HL-60/S4 (cell line): ENCODE measurements at regions not wholly inside any gene's neighbourhood (a gene's known extent, or its start where the extent isn't known, plus 50 kb on each side); places are given as distances from the start of the nearest gene placed in this dataset.
"Not testable (repeated sequence)": the region's sequence is repeated elsewhere in the genome, so short reads cannot be mapped to it uniquely, and the experiment has no call there.

Experiments
- in situ Hi-C: fragments of 300-500 bp; cut with MboI; formaldehyde crosslinking; loops from 2 replicates; pipeline ENCODE4 v1.14.3; 2022; ENCODE audit warnings: low sequenced_read_pairs

- in situ Hi-C loops, result no loop called here
These were observed 78.3 kb upstream of the SLC16A7 start for GRCh38 chr12:59517522-59517921.

GRCh38 chr12:59500915-59501314 lies 94.9 kb upstream of the SLC16A7 start:
- in situ Hi-C loops, result no loop called here

DNA sequence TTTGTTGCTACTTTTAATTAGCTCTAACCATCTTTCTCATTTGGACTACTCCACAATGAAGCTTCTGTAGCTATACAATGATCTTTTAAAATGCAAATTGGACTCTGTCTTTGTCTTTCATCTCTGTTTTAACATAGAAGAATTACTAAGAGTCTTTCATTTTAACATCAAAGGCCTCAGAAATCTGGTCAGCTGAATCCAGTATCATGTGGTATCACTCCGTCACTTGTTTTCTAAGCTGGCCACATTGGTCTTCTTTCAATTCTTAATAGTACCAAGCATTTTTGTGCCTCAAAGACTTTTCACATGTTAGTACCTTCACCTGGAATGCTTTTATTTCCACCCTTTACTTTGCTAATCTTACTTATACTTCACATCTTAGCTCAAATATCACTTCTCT lies 95.5 kb upstream of the SLC16A7 start:
- in situ Hi-C loops, result no loop called here

DNA sequence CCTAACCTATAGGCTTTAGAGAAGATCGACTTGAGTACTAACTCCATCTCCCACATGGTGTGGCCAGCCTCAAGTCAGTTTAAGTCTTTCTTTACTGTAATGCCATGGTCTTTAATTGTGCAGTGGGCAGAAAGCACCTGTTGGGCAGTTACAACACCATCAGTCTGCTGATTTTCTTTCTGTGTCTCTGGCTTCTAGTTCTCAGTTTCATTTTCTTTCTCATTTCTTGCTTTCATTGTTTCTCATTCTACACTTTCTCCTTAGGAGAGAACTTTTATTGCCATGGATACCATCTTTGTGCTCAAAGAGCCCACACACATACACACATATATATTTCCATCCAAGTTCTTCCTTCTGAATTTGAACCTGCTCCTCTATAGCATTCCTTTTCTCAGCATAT lies 96.1 kb upstream of the SLC16A7 start:
- in situ Hi-C loops, result no loop called here

DNA sequence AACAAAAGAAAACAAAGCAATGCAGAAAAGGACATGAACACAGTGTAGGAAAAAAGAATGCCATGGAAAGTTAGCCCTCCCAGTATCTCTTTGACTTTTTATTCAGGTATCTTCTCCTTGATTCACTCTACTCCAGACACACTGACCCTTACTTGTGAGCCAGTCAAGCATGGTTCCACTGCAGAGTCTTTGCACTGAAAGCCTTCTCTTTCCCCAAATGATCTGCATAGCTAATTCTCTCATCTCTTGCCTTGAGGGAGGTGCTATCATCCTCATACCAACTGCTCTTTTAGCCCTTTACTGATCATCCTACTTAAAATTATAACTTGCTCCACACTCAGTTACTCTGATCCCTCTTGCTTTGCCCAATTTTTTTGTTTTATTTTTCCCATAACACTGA lies 101.2 kb upstream of the SLC16A7 start:
- in situ Hi-C loops, result no loop called here

GRCh38 chr12:59491877-59492276 lies 104.0 kb upstream of the SLC16A7 start:
- in situ Hi-C loops, result no loop called here

DNA sequence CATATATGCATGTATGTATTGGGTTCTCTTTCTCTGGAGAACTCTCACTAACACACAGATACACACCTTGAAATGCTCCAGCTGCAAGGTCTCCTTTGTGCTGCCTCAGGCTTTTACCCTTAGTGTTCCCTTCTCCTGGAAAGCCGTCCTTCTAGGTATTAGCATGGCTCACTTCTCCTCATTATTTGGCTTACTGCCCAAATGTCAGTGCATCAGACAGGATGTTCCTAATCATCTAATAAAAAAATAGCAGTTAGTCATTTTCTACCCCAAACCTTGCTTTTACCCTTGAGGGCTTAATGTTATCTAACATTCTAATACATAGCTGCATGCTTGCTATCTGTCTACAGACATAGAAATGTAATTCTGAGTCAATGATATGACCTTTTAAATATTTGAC lies 109.0 kb upstream of the SLC16A7 start:
- in situ Hi-C loops, result no loop called here

- in situ Hi-C loops, result no loop called here
These were observed 111.3 kb upstream of the SLC16A7 start for GRCh38 chr12:59484575-59484974.

DNA sequence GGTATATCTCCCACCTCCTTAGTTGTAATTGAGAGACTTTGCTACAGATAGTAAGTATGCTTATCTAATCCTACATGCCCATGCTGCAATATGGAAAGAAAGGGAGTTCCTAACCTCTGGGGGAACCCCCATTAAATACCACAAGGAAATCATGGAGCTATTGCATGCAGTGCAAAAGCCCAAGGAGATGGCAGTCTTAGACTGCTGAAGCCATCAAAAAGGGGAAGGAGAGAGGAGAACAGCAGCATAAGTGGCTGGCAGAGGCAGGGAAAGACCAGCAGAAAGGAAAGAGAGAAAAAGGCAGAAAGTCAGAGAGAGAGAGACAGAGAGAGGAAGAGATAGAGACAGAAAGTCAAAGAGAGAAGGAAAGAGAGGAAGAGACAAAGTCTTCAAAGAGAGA lies 121.6 kb upstream of the SLC16A7 start:
- in situ Hi-C loops, result not testable (repeated sequence)

DNA sequence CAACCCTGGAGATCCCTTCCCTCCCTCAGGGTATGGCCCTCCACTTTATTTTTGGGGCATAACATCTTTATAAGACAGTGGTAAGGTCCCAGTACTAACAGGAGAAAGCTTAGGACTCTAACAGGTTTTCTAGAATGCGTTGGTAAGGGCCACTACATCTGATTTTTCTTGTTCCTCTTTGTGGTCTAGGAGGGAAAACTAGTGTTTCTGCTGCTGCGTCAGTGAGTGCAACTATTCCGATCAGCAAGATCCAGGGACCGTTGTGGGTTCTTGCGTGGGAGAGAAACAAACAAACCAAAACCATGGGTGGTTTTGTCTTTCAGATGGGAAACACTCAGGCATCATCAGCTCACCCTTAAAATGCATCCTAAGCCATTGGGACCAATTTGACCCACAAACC lies 123.6 kb upstream of the SLC16A7 start:
- in situ Hi-C loops, result no loop called here

DNA sequence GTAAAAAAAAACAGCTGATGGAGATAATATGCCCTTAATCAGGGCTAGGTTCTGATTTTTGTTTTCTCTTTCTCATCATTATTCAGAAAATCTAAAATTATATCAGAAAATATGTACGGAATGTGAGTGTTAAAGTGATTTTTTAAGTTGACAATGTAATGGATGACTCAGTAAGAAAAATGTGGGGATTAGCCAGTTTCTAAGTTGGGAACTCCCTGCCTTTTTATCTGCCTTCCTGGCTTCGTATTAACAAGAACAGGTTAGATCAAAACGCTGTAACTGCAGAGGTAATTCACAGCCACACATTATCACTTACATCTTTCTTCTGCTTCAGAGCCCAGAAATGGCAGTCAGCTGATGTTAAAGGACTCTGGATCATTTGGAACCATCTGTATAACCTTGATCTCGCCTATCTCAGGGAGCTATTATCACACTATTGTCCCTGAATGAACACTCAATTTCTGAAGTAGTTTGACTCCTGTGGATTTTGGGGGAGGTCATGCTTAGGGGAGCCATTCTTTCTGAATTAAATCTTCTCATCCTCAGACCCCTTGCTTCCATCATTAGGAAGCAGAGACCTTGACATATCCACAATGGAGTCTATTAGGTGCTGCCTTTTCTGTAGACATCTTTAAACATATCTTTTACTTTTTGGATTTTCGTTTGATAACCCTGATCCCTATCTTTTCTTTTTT lies 135.7 kb upstream of the SLC16A7 start:
- in situ Hi-C loops, result no loop called here

GRCh38 chr12:59453475-59453874 lies 142.4 kb upstream of the SLC16A7 start:
- in situ Hi-C loops, result no loop called here

DNA sequence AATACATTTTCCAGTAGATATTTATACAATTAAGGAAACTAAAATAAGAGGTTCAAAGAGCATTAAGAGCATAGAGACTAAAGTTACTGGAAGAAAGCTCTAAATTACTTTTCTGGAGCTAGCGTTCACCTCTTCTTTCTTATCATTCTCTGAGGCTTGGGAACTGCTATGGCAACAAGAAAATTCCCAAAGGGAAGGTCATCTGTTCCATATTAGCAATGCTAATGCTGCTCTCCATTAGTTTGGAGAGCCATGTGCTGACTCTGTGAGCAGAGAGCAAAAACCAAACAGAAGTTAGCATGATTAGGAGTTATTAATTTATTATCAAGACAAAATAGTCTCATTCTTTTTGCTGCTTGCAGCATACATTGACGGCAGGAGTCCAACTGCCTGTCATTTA lies 143.1 kb upstream of the SLC16A7 start:
- in situ Hi-C loops, result no loop called here

DNA sequence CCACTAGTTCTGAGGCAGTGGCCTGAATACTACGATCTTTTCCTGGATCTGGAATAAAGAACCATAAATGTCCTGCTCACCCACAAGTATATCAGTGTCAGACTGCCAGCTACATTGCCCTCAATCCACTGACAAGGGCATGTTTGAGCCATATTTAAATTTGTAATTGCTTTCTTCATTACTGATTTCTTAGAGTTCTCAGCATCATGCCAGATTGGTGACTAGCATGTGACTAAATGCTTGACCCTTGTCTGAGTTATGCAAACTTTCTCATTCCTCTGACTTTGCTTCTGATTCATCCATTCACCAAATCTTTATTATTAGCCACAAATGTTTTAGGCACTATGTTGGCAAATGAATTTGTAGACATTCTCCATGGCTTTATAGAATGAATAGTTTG lies 143.6 kb upstream of the SLC16A7 start:
- in situ Hi-C loops, result no loop called here

GRCh38 chr12:59446116-59446515 lies 149.7 kb upstream of the SLC16A7 start:
- in situ Hi-C loops, result no loop called here

DNA sequence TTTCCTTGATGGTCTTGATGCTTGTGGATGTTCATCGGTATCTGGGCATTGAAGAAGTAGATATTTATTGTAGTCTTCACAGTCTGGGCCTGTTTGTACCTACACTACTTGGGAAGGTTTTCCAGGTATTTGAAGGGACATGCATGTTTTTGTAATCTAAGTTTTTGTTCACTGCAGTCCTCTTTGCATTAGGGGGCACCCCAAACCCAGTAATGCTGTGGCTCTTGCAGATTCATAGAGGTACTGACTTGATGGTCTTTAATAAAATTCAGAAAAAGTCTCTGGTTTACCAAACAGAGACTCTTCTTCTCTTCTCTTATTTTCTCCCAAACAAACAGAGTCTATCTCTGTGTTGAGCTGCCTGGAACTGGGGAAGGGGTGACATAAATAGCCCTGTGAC lies 150.9 kb upstream of the SLC16A7 start:
- in situ Hi-C loops, result no loop called here

- in situ Hi-C loops, result no loop called here
These were observed 163.8 kb upstream of the SLC16A7 start for GRCh38 chr12:59432057-59432456.

GRCh38 chr12:59431266-59431665 lies 164.6 kb upstream of the SLC16A7 start:
- in situ Hi-C loops, result no loop called here

GRCh38 chr12:59429766-59430165 lies 166.1 kb upstream of the SLC16A7 start:
- in situ Hi-C loops, result no loop called here

- in situ Hi-C loops, result no loop called here
These were observed 170.0 kb upstream of the SLC16A7 start for GRCh38 chr12:59425798-59426197.

DNA sequence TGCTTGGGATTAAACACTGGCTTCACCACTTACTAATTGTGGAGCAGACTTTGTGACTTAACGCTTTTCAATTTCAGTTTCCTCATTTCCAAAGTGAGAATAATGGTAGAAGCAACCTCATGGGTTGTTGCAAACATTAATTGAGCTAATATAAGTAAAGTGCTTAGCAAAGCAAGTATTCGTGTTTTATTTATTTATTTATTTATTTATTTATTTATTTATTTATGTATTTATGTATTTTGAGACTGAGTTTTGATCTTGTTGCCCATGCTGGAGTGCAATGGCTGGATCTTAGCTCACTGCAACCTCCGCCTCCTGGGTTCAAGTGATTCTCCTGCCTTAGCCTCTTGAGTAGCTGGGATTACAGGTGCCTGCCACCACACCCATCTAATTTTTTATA lies 171.2 kb upstream of the SLC16A7 start:
- in situ Hi-C loops, result loop anchor here (25.0 kb wide), 1 partner anchor 413 kb away; no protein-coding TSS in a partner anchor

DNA sequence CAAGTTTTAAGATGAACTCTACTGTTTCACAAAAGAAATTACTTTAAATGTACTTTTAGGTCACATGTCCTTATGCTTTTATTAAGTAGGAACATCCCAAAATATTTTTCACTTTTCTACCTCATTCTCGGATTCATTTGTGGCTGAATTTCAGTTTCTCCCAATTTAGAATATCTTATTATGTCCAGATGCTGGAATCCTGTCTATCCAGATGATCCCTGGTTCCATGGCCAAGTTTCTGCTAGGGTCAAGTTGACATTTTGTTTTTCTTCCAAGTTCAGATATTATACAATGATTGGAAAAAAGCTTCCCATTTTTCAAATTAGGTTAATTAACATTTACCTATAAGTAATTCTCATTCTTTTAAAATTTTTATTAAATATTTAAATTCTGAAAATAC lies 181.8 kb upstream of the SLC16A7 start:
- in situ Hi-C loops, result loop anchor here (25.0 kb wide), 1 partner anchor 423 kb away; no protein-coding TSS in a partner anchor

GRCh38 chr12:59408431-59408830 lies 187.4 kb upstream of the SLC16A7 start:
- in situ Hi-C loops, result loop anchor here (25.0 kb wide), 1 partner anchor 429 kb away; no protein-coding TSS in a partner anchor
